ENCODE measurements at regions not wholly inside any gene's neighbourhood (a gene's known extent, or its start where the extent isn't known, plus 50 kb on each side); places are given as distances from the start of the nearest gene placed in this dataset.

- no peaks in the 10 kb centered on the region for H3K36me3 Mint-ChIP-seq (ENCODE audit: low read depth)
- H3K9me3 Mint-ChIP-seq, result no peaks in the 10 kb centered on the region
- no peaks in the 10 kb centered on the region for H3K27me3 Mint-ChIP-seq
- H3K4me1 Mint-ChIP-seq, result no peaks in the 10 kb centered on the region
- ATAC-seq, result no peak
- H3K4me3 Mint-ChIP-seq, result no peak overlapping the region
- DNase-seq, result no peak
- H3K27ac Mint-ChIP-seq, result no peak overlapping the region
Observed at GRCh38 chr2:145769011-145769716, 1249.2 kb upstream of the ZEB2 start.

GRCh38 chr2:145765874-145766273 is 1246.0 kb upstream of the ZEB2 start:
- Mint-ChIP-seq H3K27me3 (no peaks in the 10 kb centered on the region), H3K9me3 (no peaks in the 10 kb centered on the region), H3K4me3 (no peak overlapping the region), H3K27ac (no peak overlapping the region), H3K4me1 (no peaks in the 10 kb centered on the region), H3K36me3 (ENCODE audit: low read depth) (no peaks in the 10 kb centered on the region)
- DNase-seq (no peak), ATAC-seq (no peak)

GRCh38 chr2:145764631-145765030 is 1244.7 kb upstream of the ZEB2 start:
- DNase-seq, result no peak
- no peak overlapping the region for H3K4me3 Mint-ChIP-seq
- ATAC-seq, result no peak
- H3K36me3 Mint-ChIP-seq (ENCODE audit: low read depth), result no peaks in the 10 kb centered on the region
- no peaks in the 10 kb centered on the region for H3K9me3 Mint-ChIP-seq
- H3K27me3 Mint-ChIP-seq, result no peaks in the 10 kb centered on the region
- no peak overlapping the region for H3K27ac Mint-ChIP-seq
- H3K4me1 Mint-ChIP-seq, result no peaks in the 10 kb centered on the region

DNA sequence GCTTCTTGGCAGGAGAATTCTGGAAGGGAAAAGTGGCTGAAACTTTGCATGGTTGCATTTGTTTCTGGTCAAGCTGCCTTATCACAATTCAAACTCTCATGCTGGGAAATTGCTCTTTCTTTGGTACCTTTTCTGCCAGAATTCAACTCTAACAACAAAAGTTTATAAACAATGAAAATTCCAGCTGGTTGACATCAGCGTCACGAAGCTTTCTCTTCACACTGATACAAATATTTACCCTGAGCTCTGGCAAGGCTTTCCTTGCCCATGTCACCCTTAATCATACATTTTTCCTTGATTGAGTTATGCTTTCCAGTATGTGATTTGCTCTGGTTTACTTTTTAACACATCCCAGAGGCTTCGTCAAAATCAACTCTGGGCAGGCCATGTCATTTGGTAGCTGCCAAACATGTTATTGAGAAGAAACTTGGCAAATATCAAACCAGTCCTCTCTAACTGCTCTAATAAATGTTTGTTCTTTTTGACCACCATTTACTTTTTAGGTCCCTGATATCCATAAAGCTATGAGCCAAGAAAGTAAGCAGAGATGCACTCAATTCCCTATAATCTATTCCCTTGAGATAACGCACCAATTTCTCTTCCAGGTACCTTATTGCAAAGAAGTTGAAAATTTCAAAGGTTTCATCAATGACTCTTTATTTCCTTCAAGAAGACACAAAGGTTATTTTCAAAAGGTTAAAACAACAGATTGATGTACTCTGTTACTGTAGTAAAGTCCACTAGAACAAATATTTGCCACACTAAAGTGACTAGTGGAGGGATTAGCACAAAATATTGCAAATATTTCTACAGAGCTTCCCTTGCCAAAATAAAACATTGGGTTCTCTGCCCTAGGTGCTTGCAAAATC is 1241.1 kb upstream of the ZEB2 start:
- Mint-ChIP-seq H3K4me1 (no peaks in the 10 kb centered on the region), H3K9me3 (no peaks in the 10 kb centered on the region), H3K27ac (no peak overlapping the region), H3K27me3 (no peaks in the 10 kb centered on the region), H3K4me3 (no peak overlapping the region), H3K36me3 (ENCODE audit: low read depth) (no peaks in the 10 kb centered on the region)
- ATAC-seq (no peak), DNase-seq (no peak)

- Mint-ChIP-seq H3K9me3 (no peaks in the 10 kb centered on the region), H3K4me1 (no peaks in the 10 kb centered on the region), H3K27me3 (no peaks in the 10 kb centered on the region), H3K36me3 (ENCODE audit: low read depth) (no peaks in the 10 kb centered on the region), H3K4me3 (no peak overlapping the region), H3K27ac (no peak overlapping the region)
- DNase-seq (no peak), ATAC-seq (no peak)
Observed at GRCh38 chr2:145759228-145759915, 1239.5 kb upstream of the ZEB2 start.

DNA sequence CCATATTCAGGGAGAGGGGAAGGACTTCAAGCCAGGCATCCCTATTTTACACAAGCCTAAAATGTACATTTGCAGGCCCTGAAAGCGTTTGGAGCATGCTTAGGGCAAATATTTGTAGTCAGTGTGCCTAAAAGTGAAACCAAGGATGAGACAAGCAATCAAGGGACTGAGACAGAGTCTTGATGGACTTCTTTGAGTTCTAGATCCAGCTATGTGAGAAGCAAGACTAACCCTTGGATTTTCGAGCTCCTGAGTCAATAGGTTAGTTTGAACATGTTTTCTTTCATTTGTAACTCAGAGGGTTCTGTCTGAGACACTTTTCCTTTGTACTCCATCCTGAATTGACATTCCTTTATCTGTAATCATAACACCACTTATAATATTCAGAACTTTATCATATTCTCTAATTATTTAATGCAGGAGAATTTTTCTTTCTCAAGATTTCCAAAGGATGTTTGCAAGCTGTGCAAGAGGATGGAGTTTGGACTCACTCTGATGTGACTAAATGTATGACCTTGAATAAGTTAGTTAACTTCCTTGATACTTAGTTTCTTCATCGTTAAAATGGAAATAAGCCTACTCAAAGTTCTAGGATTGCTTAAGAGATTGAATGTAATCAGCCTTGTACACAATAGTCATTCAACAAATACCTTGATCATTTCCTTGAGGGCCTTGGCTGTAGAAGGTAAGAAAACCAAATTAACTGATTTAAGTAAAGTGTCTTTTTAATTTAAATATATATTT is 1237.8 kb upstream of the ZEB2 start:
- Mint-ChIP-seq H3K36me3 (ENCODE audit: low read depth) (no peaks in the 10 kb centered on the region), H3K27ac (no peak overlapping the region), H3K4me1 (no peaks in the 10 kb centered on the region), H3K27me3 (no peaks in the 10 kb centered on the region), H3K9me3 (no peaks in the 10 kb centered on the region), H3K4me3 (no peak overlapping the region)
- ATAC-seq (no peak), DNase-seq (no peak)

GRCh38 chr2:145755019-145755837 is 1235.3 kb upstream of the ZEB2 start:
- DNase-seq, result no peak
- ATAC-seq, result no peak
- H3K9me3 Mint-ChIP-seq, result no peaks in the 10 kb centered on the region
- H3K27ac Mint-ChIP-seq, result no peak overlapping the region
- peaks cover 19% of the 10 kb centered on the region for H3K4me1 Mint-ChIP-seq
- H3K27me3 Mint-ChIP-seq, result no peaks in the 10 kb centered on the region
- H3K4me3 Mint-ChIP-seq, result no peak overlapping the region
- no peaks in the 10 kb centered on the region for H3K36me3 Mint-ChIP-seq (ENCODE audit: low read depth)

- Mint-ChIP-seq H3K36me3 (ENCODE audit: low read depth) (no peaks in the 10 kb centered on the region), H3K9me3 (no peaks in the 10 kb centered on the region), H3K27me3 (no peaks in the 10 kb centered on the region), H3K27ac (no peak overlapping the region), H3K4me1 (peaks cover 26% of the 10 kb centered on the region), H3K4me3 (no peak overlapping the region)
- DNase-seq, result no peak
- no peak for ATAC-seq
Observed at GRCh38 chr2:145753966-145754365, 1234.0 kb upstream of the ZEB2 start.

DNA sequence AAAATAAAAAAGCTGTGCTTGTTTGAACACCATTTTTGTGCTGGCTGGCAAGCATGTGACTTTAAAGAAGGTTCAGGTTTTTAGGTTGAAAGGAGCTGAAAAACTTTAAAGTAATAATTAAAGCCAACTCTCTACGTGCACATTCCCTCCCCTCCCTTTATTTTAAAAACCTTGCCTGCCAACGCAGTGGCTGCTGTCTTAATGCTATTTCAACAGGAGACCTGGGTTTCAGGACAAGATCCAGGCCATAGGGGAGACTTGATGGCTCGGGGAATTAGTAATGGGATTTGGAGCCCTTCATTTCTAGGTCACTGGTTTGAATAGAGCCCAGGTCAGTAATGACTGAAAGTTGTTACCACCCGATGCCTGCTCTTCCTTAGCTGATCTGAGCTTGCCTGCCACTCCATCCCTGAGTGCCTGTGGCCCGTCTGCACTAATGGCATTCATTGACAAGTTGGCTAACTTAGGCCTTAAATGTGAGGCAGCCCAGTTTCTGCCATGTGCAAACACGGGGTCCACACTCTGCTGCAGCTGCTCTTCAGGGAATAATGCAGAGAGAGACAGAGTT is 1233.2 kb upstream of the ZEB2 start:
- no peaks in the 10 kb centered on the region for H3K9me3 Mint-ChIP-seq
- no peaks in the 10 kb centered on the region for H3K27me3 Mint-ChIP-seq
- no peak for ATAC-seq
- peaks cover 30% of the 10 kb centered on the region for H3K4me1 Mint-ChIP-seq
- no peak for DNase-seq
- H3K27ac Mint-ChIP-seq, result no peak overlapping the region
- no peaks in the 10 kb centered on the region for H3K36me3 Mint-ChIP-seq (ENCODE audit: low read depth)
- H3K4me3 Mint-ChIP-seq, result no peak overlapping the region

DNA sequence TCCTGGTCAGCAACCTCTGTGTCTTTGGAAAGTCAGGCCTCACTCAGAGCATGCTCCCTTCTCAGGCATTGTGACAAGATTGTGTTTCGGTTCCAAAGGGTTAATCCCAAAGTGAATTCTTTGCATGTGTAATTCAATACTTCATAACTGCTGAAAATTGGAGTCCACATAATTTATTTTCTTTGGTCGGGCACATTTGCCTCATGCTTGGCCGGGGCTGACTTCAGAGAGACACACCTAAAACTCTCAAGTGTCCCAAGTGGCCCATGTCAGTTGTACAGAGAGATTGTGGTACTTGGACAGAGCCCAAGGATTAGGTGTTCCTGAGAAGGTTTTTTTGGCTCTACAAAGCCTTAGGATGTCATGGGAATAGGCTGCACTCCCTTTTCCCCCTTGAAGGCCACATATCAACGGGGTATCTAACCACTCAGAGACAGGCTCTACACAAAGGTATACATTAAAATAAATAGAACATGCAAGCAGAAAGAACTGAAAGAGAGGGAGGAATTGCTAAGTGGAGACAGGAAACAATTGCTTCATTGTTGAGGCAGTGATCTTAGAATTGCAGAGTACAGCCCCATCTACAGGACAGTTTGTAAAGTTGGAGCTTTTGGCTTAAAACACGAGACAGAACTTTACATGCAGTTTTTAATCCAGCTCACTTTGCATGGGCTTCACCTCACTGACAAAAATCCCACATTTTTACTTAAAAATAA is 1232.3 kb upstream of the ZEB2 start:
- Mint-ChIP-seq H3K27ac (no peak overlapping the region), H3K36me3 (ENCODE audit: low read depth) (no peaks in the 10 kb centered on the region), H3K27me3 (no peaks in the 10 kb centered on the region), H3K4me1 (peaks cover 30% of the 10 kb centered on the region), H3K4me3 (no peak overlapping the region), H3K9me3 (peaks cover 6% of the 10 kb centered on the region)
- DNase-seq (no peak), ATAC-seq (no peak)

GRCh38 chr2:145751629-145752028 is 1231.7 kb upstream of the ZEB2 start:
- no peak overlapping the region for H3K27ac Mint-ChIP-seq
- peaks cover 30% of the 10 kb centered on the region for H3K4me1 Mint-ChIP-seq
- H3K36me3 Mint-ChIP-seq (ENCODE audit: low read depth), result no peaks in the 10 kb centered on the region
- peaks cover 6% of the 10 kb centered on the region for H3K9me3 Mint-ChIP-seq
- ATAC-seq, result peak; percentile 58
- no peaks in the 10 kb centered on the region for H3K27me3 Mint-ChIP-seq
- no peak for DNase-seq
- no peak overlapping the region for H3K4me3 Mint-ChIP-seq

GRCh38 chr2:145751155-145751554 is 1231.2 kb upstream of the ZEB2 start:
- peaks cover 2% of the 10 kb centered on the region for H3K27me3 Mint-ChIP-seq
- no peak for DNase-seq
- H3K27ac Mint-ChIP-seq, result no peak overlapping the region
- H3K9me3 Mint-ChIP-seq, result peaks cover 9% of the 10 kb centered on the region
- no peak overlapping the region for H3K4me3 Mint-ChIP-seq
- H3K4me1 Mint-ChIP-seq, result peaks cover 31% of the 10 kb centered on the region
- no peak for ATAC-seq
- H3K36me3 Mint-ChIP-seq (ENCODE audit: low read depth), result no peaks in the 10 kb centered on the region

- Mint-ChIP-seq H3K9me3 (peaks cover 10% of the 10 kb centered on the region), H3K27ac (no peak overlapping the region), H3K4me1 (peaks cover 32% of the 10 kb centered on the region), H3K4me3 (no peak overlapping the region), H3K36me3 (ENCODE audit: low read depth) (no peaks in the 10 kb centered on the region), H3K27me3 (peaks cover 2% of the 10 kb centered on the region)
- DNase-seq, result no peak
- ATAC-seq, result no peak
Observed at GRCh38 chr2:145750612-145751011, 1230.7 kb upstream of the ZEB2 start.
